ENCODE measurements at regions not wholly inside any gene's neighbourhood (a gene's known extent, or its start where the extent isn't known, plus 50 kb on each side); places are given as distances from the start of the nearest gene placed in this dataset.

DNA sequence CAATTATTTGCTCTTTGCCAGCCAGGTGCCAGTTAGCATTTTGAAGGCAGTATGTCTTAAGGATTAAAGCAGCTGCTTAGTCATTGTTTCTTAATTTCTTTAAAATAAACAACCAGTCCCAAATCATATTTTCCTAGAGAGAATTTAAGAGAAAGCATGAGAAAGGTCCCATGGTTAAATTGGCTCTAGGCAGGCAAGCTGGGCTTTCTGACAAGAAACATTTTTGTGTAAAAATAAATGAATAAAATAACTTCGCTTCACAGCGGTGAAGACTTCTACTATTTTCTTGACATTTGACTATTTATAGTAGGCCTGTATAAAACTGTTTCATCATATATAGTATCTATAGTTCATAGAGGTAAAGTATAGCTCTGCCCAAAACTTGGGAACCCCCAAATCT is 617.7 kb upstream of the C9orf72 start:
- TF ChIP-seq, protein P1, sequence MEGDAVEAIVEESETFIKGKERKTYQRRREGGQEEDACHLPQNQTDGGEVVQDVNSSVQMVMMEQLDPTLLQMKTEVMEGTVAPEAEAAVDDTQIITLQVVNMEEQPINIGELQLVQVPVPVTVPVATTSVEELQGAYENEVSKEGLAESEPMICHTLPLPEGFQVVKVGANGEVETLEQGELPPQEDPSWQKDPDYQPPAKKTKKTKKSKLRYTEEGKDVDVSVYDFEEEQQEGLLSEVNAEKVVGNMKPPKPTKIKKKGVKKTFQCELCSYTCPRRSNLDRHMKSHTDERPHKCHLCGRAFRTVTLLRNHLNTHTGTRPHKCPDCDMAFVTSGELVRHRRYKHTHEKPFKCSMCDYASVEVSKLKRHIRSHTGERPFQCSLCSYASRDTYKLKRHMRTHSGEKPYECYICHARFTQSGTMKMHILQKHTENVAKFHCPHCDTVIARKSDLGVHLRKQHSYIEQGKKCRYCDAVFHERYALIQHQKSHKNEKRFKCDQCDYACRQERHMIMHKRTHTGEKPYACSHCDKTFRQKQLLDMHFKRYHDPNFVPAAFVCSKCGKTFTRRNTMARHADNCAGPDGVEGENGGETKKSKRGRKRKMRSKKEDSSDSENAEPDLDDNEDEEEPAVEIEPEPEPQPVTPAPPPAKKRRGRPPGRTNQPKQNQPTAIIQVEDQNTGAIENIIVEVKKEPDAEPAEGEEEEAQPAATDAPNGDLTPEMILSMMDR (optimal IDR thresholded peaks at IDR 0.05 in 1 of 3, IDR thresholded peaks at IDR 0.05 in 1 of 3, conservative IDR thresholded peaks at IDR 0.05 in 1 of 3; ENCODE audit: extremely low read depth in 1 of 3, insufficient read depth in 2 of 3, low read length in 3 of 3): no peak
- TF ChIP-seq EZH2 (IDR thresholded peaks at IDR 0.05; ENCODE audit: low read length): no peak

Measured in keratinocyte (primary cell).